ENCODE measurements at regions not wholly inside any gene's neighbourhood (a gene's known extent, or its start where the extent isn't known, plus 50 kb on each side); places are given as distances from the start of the nearest gene placed in this dataset.

DNA sequence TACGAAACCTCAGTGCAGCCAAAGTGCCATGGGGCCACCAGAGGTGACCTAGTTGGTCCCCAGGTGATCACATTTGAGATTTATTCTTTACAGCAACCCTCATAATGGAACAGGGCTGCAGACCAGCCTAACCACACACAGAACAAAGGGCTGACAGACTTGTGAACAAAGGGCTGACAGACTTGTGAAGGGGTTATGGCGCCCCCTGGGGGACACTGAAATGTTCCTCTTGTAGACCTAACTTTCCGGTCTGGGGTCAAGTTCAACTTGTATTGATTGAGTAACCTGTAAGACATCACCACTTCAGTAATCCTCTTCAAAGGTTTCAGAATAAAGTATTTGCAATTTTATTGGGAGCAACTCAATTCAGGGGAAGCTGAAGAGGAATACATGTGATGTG is 175.9 kb upstream of the RPS6KA3 start:
- H3K9me2 ChIP-seq: no peaks in the 10 kb centered on the region
- H3K27me3 ChIP-seq (ENCODE audit: insufficient read depth): no peaks in the 10 kb centered on the region; the same call in 1 of the 2 replicates
- no peaks in the 10 kb centered on the region for H4K20me1 ChIP-seq (ENCODE audit: insufficient read depth)
- H3K27ac ChIP-seq (ENCODE audit: low read depth in 2 of 2, low read length in 1 of 2): no peak overlapping the region
- H3K4me3 ChIP-seq (ENCODE audit: low read depth in 2 of 2, low read length in 1 of 2): no peak overlapping the region
- no peak overlapping the region for H3K4me2 ChIP-seq
- no peaks in the 10 kb centered on the region for H3K4me1 ChIP-seq (ENCODE audit: control insufficient read depth in 1 of 2, insufficient read depth in 2 of 2, low read depth in 1 of 2, low read length in 1 of 2)
- DNase-seq: peak; percentile 32
- no peak overlapping the region for H3K9ac ChIP-seq
- H3K36me3 ChIP-seq (replicated peaks in 1 of 2; ENCODE audit: control insufficient read depth in 1 of 2, insufficient read depth in 2 of 2, low read length in 1 of 2): no peaks in the 10 kb centered on the region
- 23% methylated on average over 3 of the region's 3 CpGs for WGBS (ENCODE audit: low lambda C conversion rate)
- POLR2A ChIA-PET: no interaction called here
- H3F3A ChIP-seq (replicated peaks; ENCODE audit: insufficient read depth): no peaks in the 10 kb centered on the region
- H2AFZ ChIP-seq (ENCODE audit: low read depth): no peak overlapping the region
- TF ChIP-seq FOXM1 (IDR thresholded peaks at IDR 0.05; ENCODE audit: low read depth) (no peak), FOXJ3 (CRISPR knock-in tag; IDR thresholded peaks at IDR 0.05) (no peak), NRF1 (IDR thresholded peaks at IDR 0.05; ENCODE audit: low read depth, low read length) (no peak), IRF3 (IDR thresholded peaks at IDR 0.05; ENCODE audit: low read depth, low read length) (no peak), REST (IDR thresholded peaks at IDR 0.05; ENCODE audit: low read depth, low read length) (no peak), GATA2 (CRISPR knock-in tag; IDR thresholded peaks at IDR 0.05) (no peak), SMC3 (IDR thresholded peaks at IDR 0.05; ENCODE audit: low read depth, low read length) (peak; percentile 70), RAD21 (IDR thresholded peaks at IDR 0.05; ENCODE audit: low read length) (peak; percentile 83), PBX3 (IDR thresholded peaks at IDR 0.05) (no peak), POLR2AphosphoS5 (IDR thresholded peaks at IDR 0.05; ENCODE audit: low read depth, low read length) (no peak), TEAD4 (IDR thresholded peaks at IDR 0.05; ENCODE audit: borderline replicate concordance, insufficient read depth) (no peak)
- TF ChIP-seq, protein P1, sequence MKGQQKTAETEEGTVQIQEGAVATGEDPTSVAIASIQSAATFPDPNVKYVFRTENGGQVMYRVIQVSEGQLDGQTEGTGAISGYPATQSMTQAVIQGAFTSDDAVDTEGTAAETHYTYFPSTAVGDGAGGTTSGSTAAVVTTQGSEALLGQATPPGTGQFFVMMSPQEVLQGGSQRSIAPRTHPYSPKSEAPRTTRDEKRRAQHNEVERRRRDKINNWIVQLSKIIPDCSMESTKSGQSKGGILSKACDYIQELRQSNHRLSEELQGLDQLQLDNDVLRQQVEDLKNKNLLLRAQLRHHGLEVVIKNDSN (IDR thresholded peaks at IDR 0.05; ENCODE audit: borderline replicate concordance, low read depth): no peak
- TF ChIP-seq, protein P2, sequence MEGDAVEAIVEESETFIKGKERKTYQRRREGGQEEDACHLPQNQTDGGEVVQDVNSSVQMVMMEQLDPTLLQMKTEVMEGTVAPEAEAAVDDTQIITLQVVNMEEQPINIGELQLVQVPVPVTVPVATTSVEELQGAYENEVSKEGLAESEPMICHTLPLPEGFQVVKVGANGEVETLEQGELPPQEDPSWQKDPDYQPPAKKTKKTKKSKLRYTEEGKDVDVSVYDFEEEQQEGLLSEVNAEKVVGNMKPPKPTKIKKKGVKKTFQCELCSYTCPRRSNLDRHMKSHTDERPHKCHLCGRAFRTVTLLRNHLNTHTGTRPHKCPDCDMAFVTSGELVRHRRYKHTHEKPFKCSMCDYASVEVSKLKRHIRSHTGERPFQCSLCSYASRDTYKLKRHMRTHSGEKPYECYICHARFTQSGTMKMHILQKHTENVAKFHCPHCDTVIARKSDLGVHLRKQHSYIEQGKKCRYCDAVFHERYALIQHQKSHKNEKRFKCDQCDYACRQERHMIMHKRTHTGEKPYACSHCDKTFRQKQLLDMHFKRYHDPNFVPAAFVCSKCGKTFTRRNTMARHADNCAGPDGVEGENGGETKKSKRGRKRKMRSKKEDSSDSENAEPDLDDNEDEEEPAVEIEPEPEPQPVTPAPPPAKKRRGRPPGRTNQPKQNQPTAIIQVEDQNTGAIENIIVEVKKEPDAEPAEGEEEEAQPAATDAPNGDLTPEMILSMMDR (IDR thresholded peaks at IDR 0.05): peak; percentile 74
- TF ChIP-seq, protein P3, sequence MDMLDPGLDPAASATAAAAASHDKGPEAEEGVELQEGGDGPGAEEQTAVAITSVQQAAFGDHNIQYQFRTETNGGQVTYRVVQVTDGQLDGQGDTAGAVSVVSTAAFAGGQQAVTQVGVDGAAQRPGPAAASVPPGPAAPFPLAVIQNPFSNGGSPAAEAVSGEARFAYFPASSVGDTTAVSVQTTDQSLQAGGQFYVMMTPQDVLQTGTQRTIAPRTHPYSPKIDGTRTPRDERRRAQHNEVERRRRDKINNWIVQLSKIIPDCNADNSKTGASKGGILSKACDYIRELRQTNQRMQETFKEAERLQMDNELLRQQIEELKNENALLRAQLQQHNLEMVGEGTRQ (IDR thresholded peaks at IDR 0.05; ENCODE audit: borderline replicate concordance, low read depth, low read length): no peak
- no peaks in the 10 kb centered on the region for H3K9me3 ChIP-seq
- no peaks in the 10 kb centered on the region for H3K79me2 ChIP-seq (ENCODE audit: insufficient read depth)
- CTCF ChIA-PET: interaction anchor here (0.5 to 0.6 kb wide), 2 partner anchors 353 to 1530 kb away, joined by 3 read pairs; no protein-coding TSS in a partner anchor
